ENCODE measurements at regions not wholly inside any gene's neighbourhood (a gene's known extent, or its start where the extent isn't known, plus 50 kb on each side); places are given as distances from the start of the nearest gene placed in this dataset.

DNA sequence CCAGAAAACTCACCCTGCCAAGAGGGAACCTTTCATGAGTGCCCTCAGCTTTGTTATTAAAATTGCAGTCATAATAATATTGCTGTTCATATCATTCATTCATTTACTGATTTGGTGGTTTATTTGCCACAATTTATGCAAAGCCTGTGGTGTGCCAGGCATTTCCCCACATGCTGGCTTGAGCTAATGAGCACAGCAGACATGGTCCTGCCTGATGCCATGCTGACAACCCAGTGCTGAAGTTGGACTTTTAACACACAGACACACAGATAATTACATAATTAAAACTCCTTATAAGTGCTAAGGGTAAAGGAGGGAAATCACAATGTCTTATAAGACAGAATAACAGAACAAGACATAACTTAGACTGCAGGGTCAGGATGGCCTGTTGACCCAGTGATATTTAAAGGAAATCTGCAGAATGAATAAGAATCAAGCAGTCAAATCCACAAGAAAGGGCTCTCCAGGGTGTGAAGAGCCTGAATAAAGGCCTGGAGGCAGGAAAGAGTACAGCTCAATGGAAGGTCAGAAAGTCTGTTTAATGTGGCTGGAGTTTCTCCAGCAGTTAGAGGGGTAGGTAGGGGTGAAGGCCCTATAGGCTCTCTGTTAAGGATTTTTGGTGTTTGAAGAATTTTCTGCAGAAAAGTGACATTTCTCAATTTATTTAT is 196.9 kb upstream of the CDH11 start:
- TF ChIP-seq ETV6 (CRISPR knock-in tag; conservative IDR thresholded peaks at IDR 0.05) (no peak), ATM (IDR thresholded peaks at IDR 0.05; ENCODE audit: borderline replicate concordance) (no peak), KDM6A (CRISPR knock-in tag; IDR thresholded peaks at IDR 0.05; ENCODE audit: low read depth) (no peak), ZKSCAN1 (IDR thresholded peaks at IDR 0.05; ENCODE audit: low read length) (no peak), IKZF4 (CRISPR knock-in tag; IDR thresholded peaks at IDR 0.05; ENCODE audit: borderline replicate concordance, low read depth, not compliant biosample characterization) (no peak), ZNF256 (CRISPR knock-in tag; conservative IDR thresholded peaks at IDR 0.05) (no peak), RAD21 (CRISPR knock-in tag; IDR thresholded peaks at IDR 0.05) (no peak), HDAC2 (CRISPR knock-in tag; IDR thresholded peaks at IDR 0.05) (no peak), MYC (CRISPR knock-in tag; IDR thresholded peaks at IDR 0.05; ENCODE audit: borderline replicate concordance) (no peak), ZNF629 (CRISPR knock-in tag; conservative IDR thresholded peaks at IDR 0.05) (no peak)
- TF ChIP-seq, protein P1, sequence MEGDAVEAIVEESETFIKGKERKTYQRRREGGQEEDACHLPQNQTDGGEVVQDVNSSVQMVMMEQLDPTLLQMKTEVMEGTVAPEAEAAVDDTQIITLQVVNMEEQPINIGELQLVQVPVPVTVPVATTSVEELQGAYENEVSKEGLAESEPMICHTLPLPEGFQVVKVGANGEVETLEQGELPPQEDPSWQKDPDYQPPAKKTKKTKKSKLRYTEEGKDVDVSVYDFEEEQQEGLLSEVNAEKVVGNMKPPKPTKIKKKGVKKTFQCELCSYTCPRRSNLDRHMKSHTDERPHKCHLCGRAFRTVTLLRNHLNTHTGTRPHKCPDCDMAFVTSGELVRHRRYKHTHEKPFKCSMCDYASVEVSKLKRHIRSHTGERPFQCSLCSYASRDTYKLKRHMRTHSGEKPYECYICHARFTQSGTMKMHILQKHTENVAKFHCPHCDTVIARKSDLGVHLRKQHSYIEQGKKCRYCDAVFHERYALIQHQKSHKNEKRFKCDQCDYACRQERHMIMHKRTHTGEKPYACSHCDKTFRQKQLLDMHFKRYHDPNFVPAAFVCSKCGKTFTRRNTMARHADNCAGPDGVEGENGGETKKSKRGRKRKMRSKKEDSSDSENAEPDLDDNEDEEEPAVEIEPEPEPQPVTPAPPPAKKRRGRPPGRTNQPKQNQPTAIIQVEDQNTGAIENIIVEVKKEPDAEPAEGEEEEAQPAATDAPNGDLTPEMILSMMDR (CRISPR knock-in tag; IDR thresholded peaks at IDR 0.05) = no peak
- TF ChIP-seq, protein P2, sequence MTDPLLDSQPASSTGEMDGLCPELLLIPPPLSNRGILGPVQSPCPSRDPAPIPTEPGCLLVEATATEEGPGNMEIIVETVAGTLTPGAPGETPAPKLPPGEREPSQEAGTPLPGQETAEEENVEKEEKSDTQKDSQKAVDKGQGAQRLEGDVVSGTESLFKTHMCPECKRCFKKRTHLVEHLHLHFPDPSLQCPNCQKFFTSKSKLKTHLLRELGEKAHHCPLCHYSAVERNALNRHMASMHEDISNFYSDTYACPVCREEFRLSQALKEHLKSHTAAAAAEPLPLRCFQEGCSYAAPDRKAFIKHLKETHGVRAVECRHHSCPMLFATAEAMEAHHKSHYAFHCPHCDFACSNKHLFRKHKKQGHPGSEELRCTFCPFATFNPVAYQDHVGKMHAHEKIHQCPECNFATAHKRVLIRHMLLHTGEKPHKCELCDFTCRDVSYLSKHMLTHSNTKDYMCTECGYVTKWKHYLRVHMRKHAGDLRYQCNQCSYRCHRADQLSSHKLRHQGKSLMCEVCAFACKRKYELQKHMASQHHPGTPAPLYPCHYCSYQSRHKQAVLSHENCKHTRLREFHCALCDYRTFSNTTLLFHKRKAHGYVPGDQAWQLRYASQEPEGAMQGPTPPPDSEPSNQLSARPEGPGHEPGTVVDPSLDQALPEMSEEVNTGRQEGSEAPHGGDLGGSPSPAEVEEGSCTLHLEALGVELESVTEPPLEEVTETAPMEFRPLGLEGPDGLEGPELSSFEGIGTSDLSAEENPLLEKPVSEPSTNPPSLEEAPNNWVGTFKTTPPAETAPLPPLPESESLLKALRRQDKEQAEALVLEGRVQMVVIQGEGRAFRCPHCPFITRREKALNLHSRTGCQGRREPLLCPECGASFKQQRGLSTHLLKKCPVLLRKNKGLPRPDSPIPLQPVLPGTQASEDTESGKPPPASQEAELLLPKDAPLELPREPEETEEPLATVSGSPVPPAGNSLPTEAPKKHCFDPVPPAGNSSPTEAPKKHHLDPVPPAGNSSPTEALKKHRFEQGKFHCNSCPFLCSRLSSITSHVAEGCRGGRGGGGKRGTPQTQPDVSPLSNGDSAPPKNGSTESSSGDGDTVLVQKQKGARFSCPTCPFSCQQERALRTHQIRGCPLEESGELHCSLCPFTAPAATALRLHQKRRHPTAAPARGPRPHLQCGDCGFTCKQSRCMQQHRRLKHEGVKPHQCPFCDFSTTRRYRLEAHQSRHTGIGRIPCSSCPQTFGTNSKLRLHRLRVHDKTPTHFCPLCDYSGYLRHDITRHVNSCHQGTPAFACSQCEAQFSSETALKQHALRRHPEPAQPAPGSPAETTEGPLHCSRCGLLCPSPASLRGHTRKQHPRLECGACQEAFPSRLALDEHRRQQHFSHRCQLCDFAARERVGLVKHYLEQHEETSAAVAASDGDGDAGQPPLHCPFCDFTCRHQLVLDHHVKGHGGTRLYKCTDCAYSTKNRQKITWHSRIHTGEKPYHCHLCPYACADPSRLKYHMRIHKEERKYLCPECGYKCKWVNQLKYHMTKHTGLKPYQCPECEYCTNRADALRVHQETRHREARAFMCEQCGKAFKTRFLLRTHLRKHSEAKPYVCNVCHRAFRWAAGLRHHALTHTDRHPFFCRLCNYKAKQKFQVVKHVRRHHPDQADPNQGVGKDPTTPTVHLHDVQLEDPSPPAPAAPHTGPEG (CRISPR knock-in tag; IDR thresholded peaks at IDR 0.05) = no peak
